HG03135 (cell line): ENCODE measurements at regions not wholly inside any gene's neighbourhood (a gene's known extent, or its start where the extent isn't known, plus 50 kb on each side); places are given as distances from the start of the nearest gene placed in this dataset.

Experiments
- ATAC-seq: cut with Tn5 transposase; IDR thresholded peaks from one replicate; pipeline ENCODE4 v1.9.1; 2021; ENCODE audit warnings: mild to moderate bottlenecking, moderate library complexity; ENCODE audit not compliant: unreplicated experiment

GRCh38 chr2:215609089-215610032, 173.5 kb upstream of the FN1 start:
- no peak for ATAC-seq

GRCh38 chr2:215607766-215608165, 171.9 kb upstream of the FN1 start:
- ATAC-seq = no peak

- no peak for ATAC-seq
These were observed 170.4 kb upstream of the FN1 start for GRCh38 chr2:215606219-215606618.

- ATAC-seq = no peak
These were observed 169.3 kb upstream of the FN1 start for GRCh38 chr2:215605214-215605613.

- ATAC-seq = no peak
These were observed 168.7 kb upstream of the FN1 start for GRCh38 chr2:215604606-215605005.

GRCh38 chr2:215603440-215603839, 167.6 kb upstream of the FN1 start:
- no peak for ATAC-seq

- ATAC-seq = no peak
These were observed 167.1 kb upstream of the FN1 start for GRCh38 chr2:215602997-215603396.

GRCh38 chr2:215601990-215602721, 166.3 kb upstream of the FN1 start:
- ATAC-seq = no peak

- no peak for ATAC-seq
These were observed 165.7 kb upstream of the FN1 start for GRCh38 chr2:215601526-215601925.

- no peak for ATAC-seq
These were observed 162.6 kb upstream of the FN1 start for GRCh38 chr2:215598376-215598975.

- no peak for ATAC-seq
These were observed 161.7 kb upstream of the FN1 start for GRCh38 chr2:215597577-215597976.

- ATAC-seq = no peak
These were observed 158.9 kb upstream of the FN1 start for GRCh38 chr2:215594766-215595165.

GRCh38 chr2:215590010-215590745, 154.3 kb upstream of the FN1 start:
- no peak for ATAC-seq

GRCh38 chr2:215583881-215584280, 148.0 kb upstream of the FN1 start:
- no peak for ATAC-seq

GRCh38 chr2:215579809-215580208, 143.9 kb upstream of the FN1 start:
- ATAC-seq = no peak

GRCh38 chr2:215577356-215577755, 141.5 kb upstream of the FN1 start:
- ATAC-seq = no peak

- no peak for ATAC-seq
These were observed 140.7 kb upstream of the FN1 start for GRCh38 chr2:215576572-215576971.

GRCh38 chr2:215573496-215573895, 137.6 kb upstream of the FN1 start:
- ATAC-seq = no peak

GRCh38 chr2:215572341-215572848, 136.5 kb upstream of the FN1 start:
- ATAC-seq = no peak

- ATAC-seq = no peak
These were observed 135.8 kb upstream of the FN1 start for GRCh38 chr2:215571689-215572088.

- peak; percentile 65 for ATAC-seq
These were observed 131.6 kb upstream of the FN1 start for GRCh38 chr2:215567504-215567903.
